MM.1S (cell line): ENCODE measurements at regions not wholly inside any gene's neighbourhood (a gene's known extent, or its start where the extent isn't known, plus 50 kb on each side); places are given as distances from the start of the nearest gene placed in this dataset.

Experiments used
- CTCF ChIP-seq: fragments of 300-600 bp; sonication (generic); IDR thresholded peaks from 2 replicates; pipeline ENCODE4 v1.5.1; 2016; ENCODE audit warnings: antibody characterized with exemption, low read length, mixed read lengths
- EZH2 ChIP-seq: fragments of 300-600 bp; sonication (generic); optimal IDR thresholded peaks from 2 replicates; pipeline ENCODE3; 2017; ENCODE audit warnings: low read depth, mild to moderate bottlenecking, antibody characterized with exemption, low read length, mixed read lengths
- EZH2phosphoT487 ChIP-seq: fragments of 300-600 bp; sonication (generic); IDR thresholded peaks from 2 replicates; pipeline ENCODE4 v1.6.1; 2018; ENCODE audit warnings: antibody characterized with exemption, low read length

- TF ChIP-seq CTCF = no peak
- TF ChIP-seq EZH2 = no peak
- no peak for TF ChIP-seq EZH2phosphoT487
These were observed 310.6 kb downstream of the SEC16B start for GRCh38 chr1:177659281-177659680.
